ENCODE measurements at regions not wholly inside any gene's neighbourhood (a gene's known extent, or its start where the extent isn't known, plus 50 kb on each side); places are given as distances from the start of the nearest gene placed in this dataset.

DNA sequence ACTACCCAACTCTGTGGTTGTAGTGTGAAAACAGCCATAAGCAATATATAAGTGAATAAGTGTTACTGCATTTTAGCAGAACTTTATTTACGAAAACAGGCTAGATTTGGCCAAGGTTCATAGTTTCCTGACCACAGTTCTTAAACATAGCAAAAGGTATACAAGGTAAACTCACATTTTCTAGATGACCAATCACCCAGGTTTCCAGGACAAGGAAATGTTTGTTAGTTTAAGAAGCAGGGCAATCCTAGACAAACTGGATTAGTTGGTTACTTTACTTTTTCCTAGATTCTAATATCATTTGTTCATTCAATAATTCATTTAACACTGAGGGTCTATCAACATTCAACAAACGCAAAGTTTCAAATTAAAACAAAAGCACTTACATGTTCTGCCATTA, 201.7 kb downstream of the SPRY2 start:
- no peak for TF ChIP-seq CREB1 (CRISPR knock-in tag; IDR thresholded peaks at IDR 0.05)
- TF ChIP-seq, protein P1, sequence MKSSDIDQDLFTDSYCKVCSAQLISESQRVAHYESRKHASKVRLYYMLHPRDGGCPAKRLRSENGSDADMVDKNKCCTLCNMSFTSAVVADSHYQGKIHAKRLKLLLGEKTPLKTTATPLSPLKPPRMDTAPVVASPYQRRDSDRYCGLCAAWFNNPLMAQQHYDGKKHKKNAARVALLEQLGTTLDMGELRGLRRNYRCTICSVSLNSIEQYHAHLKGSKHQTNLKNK (CRISPR knock-in tag; IDR thresholded peaks at IDR 0.05), result no peak
- no peak for TF ChIP-seq ELF4 (CRISPR knock-in tag; IDR thresholded peaks at IDR 0.05; ENCODE audit: low read depth)
- TF ChIP-seq, protein P2, sequence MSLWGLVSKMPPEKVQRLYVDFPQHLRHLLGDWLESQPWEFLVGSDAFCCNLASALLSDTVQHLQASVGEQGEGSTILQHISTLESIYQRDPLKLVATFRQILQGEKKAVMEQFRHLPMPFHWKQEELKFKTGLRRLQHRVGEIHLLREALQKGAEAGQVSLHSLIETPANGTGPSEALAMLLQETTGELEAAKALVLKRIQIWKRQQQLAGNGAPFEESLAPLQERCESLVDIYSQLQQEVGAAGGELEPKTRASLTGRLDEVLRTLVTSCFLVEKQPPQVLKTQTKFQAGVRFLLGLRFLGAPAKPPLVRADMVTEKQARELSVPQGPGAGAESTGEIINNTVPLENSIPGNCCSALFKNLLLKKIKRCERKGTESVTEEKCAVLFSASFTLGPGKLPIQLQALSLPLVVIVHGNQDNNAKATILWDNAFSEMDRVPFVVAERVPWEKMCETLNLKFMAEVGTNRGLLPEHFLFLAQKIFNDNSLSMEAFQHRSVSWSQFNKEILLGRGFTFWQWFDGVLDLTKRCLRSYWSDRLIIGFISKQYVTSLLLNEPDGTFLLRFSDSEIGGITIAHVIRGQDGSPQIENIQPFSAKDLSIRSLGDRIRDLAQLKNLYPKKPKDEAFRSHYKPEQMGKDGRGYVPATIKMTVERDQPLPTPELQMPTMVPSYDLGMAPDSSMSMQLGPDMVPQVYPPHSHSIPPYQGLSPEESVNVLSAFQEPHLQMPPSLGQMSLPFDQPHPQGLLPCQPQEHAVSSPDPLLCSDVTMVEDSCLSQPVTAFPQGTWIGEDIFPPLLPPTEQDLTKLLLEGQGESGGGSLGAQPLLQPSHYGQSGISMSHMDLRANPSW (CRISPR knock-in tag; conservative IDR thresholded peaks at IDR 0.05; ENCODE audit: low read depth), result no peak
- TF ChIP-seq, protein P3, sequence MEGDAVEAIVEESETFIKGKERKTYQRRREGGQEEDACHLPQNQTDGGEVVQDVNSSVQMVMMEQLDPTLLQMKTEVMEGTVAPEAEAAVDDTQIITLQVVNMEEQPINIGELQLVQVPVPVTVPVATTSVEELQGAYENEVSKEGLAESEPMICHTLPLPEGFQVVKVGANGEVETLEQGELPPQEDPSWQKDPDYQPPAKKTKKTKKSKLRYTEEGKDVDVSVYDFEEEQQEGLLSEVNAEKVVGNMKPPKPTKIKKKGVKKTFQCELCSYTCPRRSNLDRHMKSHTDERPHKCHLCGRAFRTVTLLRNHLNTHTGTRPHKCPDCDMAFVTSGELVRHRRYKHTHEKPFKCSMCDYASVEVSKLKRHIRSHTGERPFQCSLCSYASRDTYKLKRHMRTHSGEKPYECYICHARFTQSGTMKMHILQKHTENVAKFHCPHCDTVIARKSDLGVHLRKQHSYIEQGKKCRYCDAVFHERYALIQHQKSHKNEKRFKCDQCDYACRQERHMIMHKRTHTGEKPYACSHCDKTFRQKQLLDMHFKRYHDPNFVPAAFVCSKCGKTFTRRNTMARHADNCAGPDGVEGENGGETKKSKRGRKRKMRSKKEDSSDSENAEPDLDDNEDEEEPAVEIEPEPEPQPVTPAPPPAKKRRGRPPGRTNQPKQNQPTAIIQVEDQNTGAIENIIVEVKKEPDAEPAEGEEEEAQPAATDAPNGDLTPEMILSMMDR (IDR thresholded peaks at IDR 0.05), result no peak
